ENCODE measurements at regions not wholly inside any gene's neighbourhood (a gene's known extent, or its start where the extent isn't known, plus 50 kb on each side); places are given as distances from the start of the nearest gene placed in this dataset.

GRCh38 chr7:110179037-110179436 is 911.9 kb upstream of the LRRN3 start:
- no peak for TF ChIP-seq USF2 (IDR thresholded peaks at IDR 0.05; ENCODE audit: borderline replicate concordance, low read depth, low read length)
- TF ChIP-seq CTCF (IDR thresholded peaks at IDR 0.05 in 2 of 3, conservative IDR thresholded peaks at IDR 0.05 in 1 of 3; ENCODE audit: control insufficient read depth in 2 of 3, extremely low read depth in 1 of 3, insufficient read depth in 1 of 3, low read depth in 3 of 3, low read length in 3 of 3): no peak
- no peak for TF ChIP-seq REST (IDR thresholded peaks at IDR 0.05; ENCODE audit: low read depth, low read length)
- TF ChIP-seq POLR2A (IDR thresholded peaks at IDR 0.05; ENCODE audit: low read depth, low read length): no peak
- no peak for TF ChIP-seq HDAC2 (IDR thresholded peaks at IDR 0.05)
- no peak for TF ChIP-seq POLR2AphosphoS5 (IDR thresholded peaks at IDR 0.05; ENCODE audit: low read length)
- TF ChIP-seq MAX (IDR thresholded peaks at IDR 0.05; ENCODE audit: low read depth, low read length): no peak
- TF ChIP-seq ZNF24 (IDR thresholded peaks at IDR 0.05): no peak
- no peak for TF ChIP-seq SRF (IDR thresholded peaks at IDR 0.05; ENCODE audit: low read depth in 2 of 2, low read length in 2 of 2)
